ENCODE measurements at regions not wholly inside any gene's neighbourhood (a gene's known extent, or its start where the extent isn't known, plus 50 kb on each side); places are given as distances from the start of the nearest gene placed in this dataset.

GRCh38 chr21:27157097-27157496 lies 190.2 kb upstream of the ADAMTS5 start:
- Histone ChIP-seq H3K9me3 (ENCODE audit: insufficient read depth, low read length, severe bottlenecking) (no peaks in the 10 kb centered on the region), H4K20me1 (ENCODE audit: insufficient read depth, low read length) (no peaks in the 10 kb centered on the region), H2AFZ (ENCODE audit: low read depth, low read length) (0 out of 2 replicates have a peak overlapping the region, but pooled peaks have one; percentile 34), H3K4me3 (ENCODE audit: low read depth in 1 of 2, low read length in 2 of 2) (no peak overlapping the region), H3K36me3 (ENCODE audit: insufficient read depth, low read length) (no peaks in the 10 kb centered on the region), H3K27me3 (ENCODE audit: insufficient read depth, low read length, poor library complexity) (no peaks in the 10 kb centered on the region), H3K79me2 (ENCODE audit: insufficient read depth, low read length) (no peaks in the 10 kb centered on the region), H3K27ac (ENCODE audit: low read length) (no peak overlapping the region), H3K9ac (ENCODE audit: low read depth, low read length) (no peak overlapping the region), H3K4me2 (ENCODE audit: insufficient read depth, low read length) (no peak overlapping the region), H3K4me1 (ENCODE audit: insufficient read depth, low read length) (no peaks in the 10 kb centered on the region)
- DNase-seq (no peak), ATAC-seq (ENCODE audit: insufficient read depth, low read depth) (no peak)
- no peak for TF ChIP-seq CTCF (IDR thresholded peaks at IDR 0.05; ENCODE audit: borderline replicate concordance, extremely low read depth, low read length, poor library complexity, severe bottlenecking)
- no peak for TF ChIP-seq EZH2 (IDR thresholded peaks at IDR 0.05; ENCODE audit: borderline replicate concordance, low read depth, low read length, severe bottlenecking)

- no peaks in the 10 kb centered on the region for H3K4me1 ChIP-seq (ENCODE audit: insufficient read depth, low read length)
- H3K4me3 ChIP-seq (ENCODE audit: low read depth in 1 of 2, low read length in 2 of 2): no peak overlapping the region
- H3K36me3 ChIP-seq (ENCODE audit: insufficient read depth, low read length): no peaks in the 10 kb centered on the region
- H4K20me1 ChIP-seq (ENCODE audit: insufficient read depth, low read length): no peaks in the 10 kb centered on the region
- no peaks in the 10 kb centered on the region for H3K9me3 ChIP-seq (ENCODE audit: insufficient read depth, low read length, severe bottlenecking)
- H3K4me2 ChIP-seq (ENCODE audit: insufficient read depth, low read length): no peak overlapping the region
- no peak for ATAC-seq (ENCODE audit: insufficient read depth, low read depth)
- H3K27me3 ChIP-seq (ENCODE audit: insufficient read depth, low read length, poor library complexity): no peaks in the 10 kb centered on the region
- no peaks in the 10 kb centered on the region for H3K79me2 ChIP-seq (ENCODE audit: insufficient read depth, low read length)
- DNase-seq: no peak
- H2AFZ ChIP-seq (ENCODE audit: low read depth, low read length): no peak overlapping the region
- no peak overlapping the region for H3K9ac ChIP-seq (ENCODE audit: low read depth, low read length)
- TF ChIP-seq CTCF (IDR thresholded peaks at IDR 0.05; ENCODE audit: borderline replicate concordance, extremely low read depth, low read length, poor library complexity, severe bottlenecking) (no peak), EZH2 (IDR thresholded peaks at IDR 0.05; ENCODE audit: borderline replicate concordance, low read depth, low read length, severe bottlenecking) (no peak)
- no peak overlapping the region for H3K27ac ChIP-seq (ENCODE audit: low read length)
These were observed 189.8 kb upstream of the ADAMTS5 start for GRCh38 chr21:27156666-27157065.

GRCh38 chr21:27155130-27155500 lies 188.2 kb upstream of the ADAMTS5 start:
- H3K27me3 ChIP-seq (ENCODE audit: insufficient read depth, low read length, poor library complexity): no peaks in the 10 kb centered on the region
- no peak overlapping the region for H3K27ac ChIP-seq (ENCODE audit: low read length)
- H3K36me3 ChIP-seq (ENCODE audit: insufficient read depth, low read length): no peaks in the 10 kb centered on the region
- TF ChIP-seq EZH2 (IDR thresholded peaks at IDR 0.05; ENCODE audit: borderline replicate concordance, low read depth, low read length, severe bottlenecking) (no peak), CTCF (IDR thresholded peaks at IDR 0.05; ENCODE audit: borderline replicate concordance, extremely low read depth, low read length, poor library complexity, severe bottlenecking) (no peak)
- no peaks in the 10 kb centered on the region for H4K20me1 ChIP-seq (ENCODE audit: insufficient read depth, low read length)
- no peak for ATAC-seq (ENCODE audit: insufficient read depth, low read depth)
- no peaks in the 10 kb centered on the region for H3K79me2 ChIP-seq (ENCODE audit: insufficient read depth, low read length)
- no peaks in the 10 kb centered on the region for H3K4me1 ChIP-seq (ENCODE audit: insufficient read depth, low read length)
- no peak overlapping the region for H3K9ac ChIP-seq (ENCODE audit: low read depth, low read length)
- no peak overlapping the region for H2AFZ ChIP-seq (ENCODE audit: low read depth, low read length)
- no peak overlapping the region for H3K4me2 ChIP-seq (ENCODE audit: insufficient read depth, low read length)
- no peak for DNase-seq
- H3K4me3 ChIP-seq (ENCODE audit: low read depth in 1 of 2, low read length in 2 of 2): no peak overlapping the region
- H3K9me3 ChIP-seq (ENCODE audit: insufficient read depth, low read length, severe bottlenecking): no peaks in the 10 kb centered on the region
